Inflammatory macrophage treated with lipopolysaccharide for 1 hour (primary cell): ENCODE measurements at regions not wholly inside any gene's neighbourhood (a gene's known extent, or its start where the extent isn't known, plus 50 kb on each side); places are given as distances from the start of the nearest gene placed in this dataset.
"Not testable (repeated sequence)": the region's sequence is repeated elsewhere in the genome, so short reads cannot be mapped to it uniquely, and the experiment has no call there.

ENCODE experiments used
- DNase-seq, 2 donors: peaks; one replicate each; pipeline ENCODE4 v3.0.0-alpha.2; 2020 to 2022

DNA sequence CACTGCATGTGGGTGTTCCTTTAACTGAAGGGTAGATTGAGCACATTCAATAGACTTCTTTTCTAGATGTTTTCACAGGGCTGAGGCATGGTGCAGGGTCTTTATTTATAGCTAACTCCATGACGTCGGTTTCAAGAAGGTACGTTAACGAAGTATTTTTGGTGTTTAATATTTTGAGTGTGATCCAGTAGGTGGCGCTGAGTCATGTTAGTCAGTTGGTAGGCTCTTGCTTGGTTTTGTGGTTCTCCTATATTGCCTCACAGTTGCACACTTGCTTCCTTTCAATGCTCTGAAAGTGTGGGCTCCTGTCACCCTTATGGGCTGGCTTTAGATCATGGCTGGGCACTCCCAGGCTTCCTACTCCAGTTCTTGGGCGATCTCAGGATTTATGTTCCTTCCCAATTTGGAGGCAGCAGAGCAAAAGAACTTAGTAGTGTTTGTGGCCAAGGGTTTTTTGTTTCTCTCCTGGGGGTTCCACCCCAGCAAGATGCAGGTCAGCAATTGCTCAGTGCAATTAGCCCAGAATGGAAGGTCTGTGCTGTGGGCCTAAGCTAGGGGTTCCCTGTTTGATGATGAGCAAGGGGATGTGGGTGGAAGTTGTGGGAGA is 471.6 kb upstream of the FOXG1 start:
- DNase-seq: peak; percentile 21 to 46

DNA sequence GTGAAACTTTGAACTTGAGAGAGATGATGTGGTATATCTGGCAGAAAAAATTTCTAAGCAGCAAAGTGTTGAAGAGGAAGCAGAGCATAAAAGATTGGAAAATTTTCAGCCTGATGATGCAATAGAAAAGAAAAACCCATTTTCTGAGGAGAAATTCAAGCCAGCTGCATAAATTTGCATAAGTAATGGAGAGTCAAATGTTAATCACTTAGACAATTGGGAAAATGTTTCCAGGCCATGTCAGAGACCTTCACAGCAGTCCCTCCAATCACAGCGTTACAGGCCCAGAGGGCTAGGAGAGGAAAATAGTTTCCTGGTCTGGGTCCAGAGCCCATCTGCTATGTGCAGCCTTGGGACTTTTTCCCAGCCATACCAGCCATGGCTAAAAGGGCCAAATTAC is 469.0 kb upstream of the FOXG1 start:
- no peak for DNase-seq

DNA sequence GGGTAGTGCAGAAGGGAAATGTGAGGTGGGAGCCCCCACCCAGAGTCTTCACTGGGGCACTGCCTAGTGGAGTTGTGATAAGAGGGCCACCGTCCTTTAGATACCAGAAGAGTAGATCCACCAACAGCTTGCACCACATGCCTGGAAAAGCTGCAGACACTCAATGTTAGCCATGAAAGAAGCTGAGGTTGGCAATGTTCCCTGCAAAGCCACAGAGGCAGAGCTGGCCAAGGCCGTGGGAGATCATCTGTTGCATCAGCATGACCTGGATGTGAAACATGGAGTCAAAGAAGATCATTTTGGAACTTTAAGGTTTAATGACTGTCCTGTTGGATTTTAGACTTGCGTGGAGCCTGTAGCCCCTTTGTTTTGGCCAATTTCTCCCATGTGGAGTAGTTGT is 468.4 kb upstream of the FOXG1 start:
- DNase-seq: no peak

DNA sequence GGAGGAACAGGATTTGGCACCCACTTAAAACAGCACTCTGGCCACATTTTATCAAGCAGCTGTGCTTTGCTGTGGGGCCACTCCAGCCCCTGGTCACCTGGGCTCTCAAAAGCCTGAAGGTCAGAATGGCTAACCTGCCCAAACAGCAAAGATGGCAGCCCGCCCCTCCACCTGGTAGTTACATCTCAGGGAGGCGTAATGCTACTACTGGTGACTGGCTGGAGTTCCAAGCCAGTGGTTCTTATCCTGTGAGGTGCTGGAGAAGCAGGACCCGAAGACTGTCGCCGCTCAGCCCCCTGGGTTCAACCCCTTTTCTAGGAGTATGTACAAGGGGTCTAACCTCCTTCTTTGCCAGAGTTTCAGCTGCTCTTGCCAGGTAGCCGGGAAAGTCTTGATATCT is 467.4 kb upstream of the FOXG1 start:
- DNase-seq: no peak

DNA sequence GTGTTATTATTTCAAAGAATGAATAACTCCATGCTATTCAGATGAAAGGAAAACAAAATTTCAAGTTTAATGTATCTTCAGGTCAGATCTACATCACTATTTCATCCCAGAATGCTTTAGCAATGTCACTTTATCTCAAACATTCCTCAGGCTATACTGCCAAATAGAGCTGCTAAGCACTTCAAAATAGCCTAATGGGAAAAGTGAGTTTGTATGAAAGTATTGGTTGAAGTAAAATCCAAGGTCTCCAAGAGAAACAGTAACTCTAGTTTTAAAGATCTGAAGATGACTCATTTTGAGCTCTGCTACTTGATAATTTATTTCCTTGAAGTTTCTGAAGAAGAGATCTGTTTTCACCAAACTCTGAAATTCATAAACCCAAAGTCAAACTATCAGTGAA is 466.2 kb upstream of the FOXG1 start:
- DNase-seq: no peak

DNA sequence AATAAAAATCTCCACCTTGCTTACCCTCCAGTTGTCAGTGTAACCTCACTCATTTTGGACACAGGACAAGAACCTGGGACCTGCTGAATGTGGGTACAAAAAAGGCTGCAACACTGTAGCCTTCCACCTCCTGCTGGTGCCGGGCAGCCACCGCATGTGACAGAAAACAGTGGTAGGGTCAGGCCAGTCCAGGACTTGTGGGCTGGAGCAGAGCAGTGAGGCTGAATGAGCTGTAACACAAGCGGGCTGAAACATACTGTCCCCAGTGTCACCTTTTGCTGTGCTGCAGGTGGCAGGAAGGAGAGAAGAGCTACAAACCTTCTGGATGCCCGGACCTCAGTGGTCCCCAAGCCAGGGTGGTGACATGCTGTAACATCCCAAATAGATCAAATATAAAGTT is 465.4 kb upstream of the FOXG1 start:
- no peak for DNase-seq

DNA sequence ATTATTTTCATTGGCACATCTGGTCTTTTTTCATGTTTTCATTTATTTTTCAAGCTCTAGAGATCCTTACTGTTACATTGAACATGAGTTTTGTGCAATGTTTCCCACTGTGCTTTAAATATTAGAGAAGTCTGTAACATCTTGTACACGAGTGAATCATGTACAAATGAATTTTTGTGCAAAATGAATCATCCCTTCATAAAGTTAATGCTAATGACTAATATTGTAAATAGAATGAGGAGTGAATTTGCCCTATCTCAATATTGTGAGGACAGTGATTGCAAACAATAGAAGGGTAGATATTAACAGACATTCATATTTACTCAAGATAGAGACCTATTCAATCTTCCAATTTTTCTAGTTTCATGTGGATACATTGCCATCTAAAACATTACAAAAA is 463.3 kb upstream of the FOXG1 start:
- DNase-seq: no peak

DNA sequence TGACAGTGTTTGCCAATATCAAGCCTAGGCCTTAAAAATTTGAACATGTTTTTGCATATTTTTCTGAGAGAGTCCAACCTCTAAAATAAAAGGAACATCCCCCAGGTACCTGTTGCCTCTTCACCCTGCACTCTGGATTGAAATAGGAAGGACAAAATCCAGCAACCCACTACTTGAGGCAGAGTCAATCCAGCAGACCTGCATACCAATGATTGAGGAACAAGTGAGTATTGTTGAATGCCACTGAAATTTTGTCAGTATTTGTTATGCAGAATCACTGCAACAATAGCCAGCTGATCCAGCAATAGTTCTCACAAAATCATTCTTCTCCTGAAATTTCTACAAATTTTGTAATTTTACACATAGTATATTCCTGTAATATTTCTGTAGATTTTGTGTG is 460.6 kb upstream of the FOXG1 start:
- no peak for DNase-seq

DNA sequence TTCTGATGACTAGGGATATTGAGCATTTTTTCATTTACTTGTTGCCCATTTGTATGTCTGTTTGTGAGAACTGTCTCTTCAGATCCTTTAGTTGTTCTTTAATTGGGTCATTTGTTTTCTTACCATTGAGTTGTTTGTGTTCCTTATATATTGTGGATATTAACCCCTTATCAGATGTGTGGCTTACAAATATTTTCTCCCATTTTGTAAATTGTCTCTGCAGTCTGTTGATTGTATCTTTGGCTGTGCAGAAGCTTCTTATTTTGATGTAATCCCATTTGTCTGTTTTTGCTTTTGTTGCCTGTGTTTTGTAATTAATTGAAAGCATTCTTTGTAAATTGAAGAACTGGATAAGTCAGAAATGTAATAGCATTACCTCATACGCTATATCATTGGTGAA is 459.1 kb upstream of the FOXG1 start:
- DNase-seq: no peak

DNA sequence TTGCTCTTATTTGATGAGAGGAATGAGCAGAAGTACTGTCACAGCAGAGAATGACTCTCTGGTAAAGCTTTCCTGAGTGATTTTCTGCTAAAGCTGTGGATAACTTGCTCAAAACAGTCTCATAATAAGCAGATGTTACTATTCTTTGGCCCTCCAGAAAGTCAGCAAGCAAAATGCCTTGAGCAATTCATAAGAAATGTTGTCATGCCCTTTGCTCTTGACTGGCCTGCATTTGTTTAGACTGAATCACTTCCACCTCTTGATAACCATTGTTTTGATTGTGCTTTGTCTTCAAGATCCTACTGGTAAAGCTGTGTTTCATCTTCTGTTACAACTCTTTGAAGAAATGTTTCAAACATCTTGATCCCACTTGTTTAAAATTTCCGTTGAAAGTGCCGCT is 457.9 kb upstream of the FOXG1 start:
- no peak for DNase-seq

DNA sequence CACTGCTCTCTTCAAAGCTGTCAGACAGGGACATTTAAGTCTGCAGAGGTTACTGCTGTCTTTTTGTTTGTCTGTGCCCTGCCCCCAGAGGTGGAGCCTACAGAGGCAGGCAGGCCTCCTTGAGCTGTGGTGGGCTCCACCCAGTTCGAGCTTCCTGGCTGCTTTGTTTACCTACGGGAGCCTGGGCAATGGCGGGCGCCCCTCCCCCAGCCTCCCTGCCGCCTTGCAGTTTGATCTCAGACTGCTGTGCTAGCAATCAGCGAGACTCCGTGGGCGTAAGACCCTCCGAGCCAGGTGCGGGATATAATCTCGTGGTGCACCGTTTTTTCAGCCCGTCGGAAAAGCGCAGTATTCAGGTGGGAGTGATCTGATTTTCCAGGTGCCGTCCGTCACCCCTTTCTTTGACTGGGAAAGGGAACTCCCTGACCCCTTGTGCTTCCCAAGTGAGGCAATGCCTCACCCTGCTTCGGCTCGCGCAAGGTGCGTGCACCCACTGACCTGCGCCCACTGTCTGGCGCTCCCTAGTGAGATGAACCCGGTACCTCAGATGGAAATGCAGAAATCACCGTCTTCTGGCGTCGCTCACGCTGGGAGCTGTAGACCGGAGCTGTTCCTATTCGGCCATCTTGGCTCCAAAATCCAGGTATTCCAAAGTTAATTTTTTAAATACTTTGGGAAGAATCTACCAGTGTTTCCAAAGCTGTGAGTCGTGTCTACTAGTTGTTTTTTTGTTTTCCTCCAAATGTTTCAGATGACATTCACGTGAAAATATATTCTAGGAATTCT is 448.5 kb upstream of the FOXG1 start:
- DNase-seq: not testable (repeated sequence)

DNA sequence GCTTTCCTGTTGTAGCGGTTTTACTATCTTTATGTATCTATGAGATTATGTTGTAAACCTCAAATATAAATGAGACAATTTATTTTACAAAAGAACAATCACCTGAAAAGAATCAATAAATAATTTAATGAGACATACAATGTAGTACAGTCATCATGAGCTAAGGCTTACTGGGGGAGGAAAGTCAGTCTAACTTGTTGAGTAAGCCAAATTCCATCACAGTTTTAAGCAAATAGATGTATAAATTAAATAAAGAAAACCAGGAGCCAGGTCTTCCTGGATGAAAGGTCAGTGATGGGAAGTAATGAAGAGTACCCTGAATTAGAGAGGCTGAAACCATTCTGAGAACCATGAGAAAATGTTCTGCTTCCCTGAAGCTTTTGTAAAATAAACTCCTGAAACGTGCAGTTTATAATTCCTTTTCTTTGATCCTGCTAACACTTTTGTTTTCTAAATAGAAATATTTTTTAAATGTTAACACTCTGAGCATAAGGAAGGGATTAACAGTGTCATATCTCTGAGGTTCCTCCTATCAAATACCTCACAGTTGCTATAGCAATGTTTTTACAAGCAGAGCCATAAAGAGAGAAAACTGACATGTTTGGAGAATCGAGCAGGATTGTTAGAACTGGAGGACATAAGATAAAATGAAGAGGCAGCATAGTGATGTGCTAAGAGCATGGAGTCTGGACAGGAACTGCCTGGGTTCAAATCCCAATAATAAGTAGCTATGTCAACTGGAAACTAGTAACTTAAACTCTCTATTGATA is 444.9 kb upstream of the FOXG1 start:
- no peak for DNase-seq

DNA sequence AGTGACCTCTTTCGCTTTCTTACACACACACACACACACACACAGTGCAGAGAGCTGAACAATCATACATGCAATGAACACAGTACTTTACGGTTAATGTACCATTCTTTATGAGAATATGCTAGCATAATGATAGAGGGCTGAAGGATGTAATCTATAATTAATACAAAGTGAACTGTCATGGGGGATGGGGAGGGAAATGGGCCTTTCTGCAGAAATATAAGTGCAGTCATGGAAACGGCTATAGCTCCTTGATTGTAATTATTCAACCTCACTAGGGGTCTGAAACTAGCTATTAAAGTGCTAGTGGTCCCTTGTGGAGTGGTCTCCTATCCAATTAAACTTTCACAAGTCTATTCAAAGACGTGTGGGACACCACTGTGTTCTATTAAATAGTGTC is 443.2 kb upstream of the FOXG1 start:
- no peak for DNase-seq

DNA sequence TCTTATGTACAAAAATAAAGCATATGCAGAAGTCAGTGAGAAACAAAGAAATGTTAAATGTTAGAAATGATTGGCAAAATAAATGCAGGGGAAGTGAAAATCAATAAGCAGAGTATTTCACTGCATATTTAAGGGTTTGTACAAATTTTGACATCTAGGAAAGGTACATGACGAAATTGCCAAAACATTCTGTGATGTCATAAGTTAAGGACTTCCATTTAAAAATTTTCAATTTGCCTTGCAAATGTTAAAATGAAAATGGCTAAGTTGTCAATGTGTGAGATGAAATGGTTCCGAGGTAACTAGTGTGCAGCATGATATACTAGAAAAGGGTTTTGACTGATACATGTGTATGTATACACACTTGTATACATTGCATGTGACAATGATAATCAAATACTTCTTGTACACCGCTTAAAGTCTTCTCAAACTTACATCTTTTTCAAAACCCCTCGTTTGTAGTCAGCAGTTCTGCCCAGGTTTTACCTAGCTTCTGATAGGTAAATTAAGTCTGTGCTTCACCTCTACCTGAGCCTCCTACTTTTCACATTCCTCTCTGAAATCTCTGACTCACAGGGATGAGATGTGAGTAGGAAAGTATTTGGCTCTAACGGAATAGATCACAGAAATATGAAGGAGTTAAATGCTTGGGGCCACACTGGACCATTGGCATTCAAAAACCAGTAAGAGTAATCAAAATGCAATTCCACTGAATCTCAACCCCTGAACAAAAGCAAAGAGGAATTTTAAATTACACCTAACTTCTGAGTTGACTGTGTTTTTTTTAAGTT is 442.4 kb upstream of the FOXG1 start:
- no peak for DNase-seq

DNA sequence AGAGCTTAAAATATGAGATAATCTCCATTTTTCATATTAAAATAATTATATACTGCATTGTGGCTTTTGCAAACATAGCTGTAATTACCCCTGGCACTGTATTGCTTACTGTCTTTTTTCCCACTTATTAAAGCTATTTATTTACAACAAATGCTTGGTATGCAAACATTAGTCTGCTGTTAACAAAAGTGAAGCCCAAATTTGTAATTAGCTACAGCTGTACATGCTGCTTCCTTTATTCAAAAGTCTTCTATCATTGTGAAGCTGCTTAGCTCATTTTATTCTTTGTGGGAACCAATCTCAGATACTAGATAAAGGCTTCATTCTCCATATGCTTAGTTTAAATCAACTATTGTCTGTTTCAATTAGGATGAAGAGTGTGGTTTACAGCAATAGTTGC is 425.8 kb upstream of the FOXG1 start:
- no peak for DNase-seq

DNA sequence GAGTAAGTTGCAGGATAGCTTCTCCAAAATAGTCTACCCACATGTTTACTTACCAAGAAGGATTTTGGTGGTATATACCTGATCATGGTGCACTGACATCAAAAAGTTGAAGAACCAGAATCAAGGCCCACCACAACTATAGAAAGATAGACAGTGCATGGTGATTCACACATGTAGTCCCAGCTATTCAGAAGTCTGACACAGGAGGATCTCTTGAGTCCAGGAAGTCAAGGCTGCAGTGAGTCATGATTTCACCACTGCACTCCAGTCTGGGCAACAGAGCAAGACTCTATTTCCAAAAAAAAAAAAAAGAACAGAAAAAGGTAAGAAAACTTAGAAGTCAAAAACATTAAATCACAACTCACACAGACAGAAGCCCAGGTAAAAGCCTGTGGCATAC is 422.2 kb upstream of the FOXG1 start:
- no peak for DNase-seq

DNA sequence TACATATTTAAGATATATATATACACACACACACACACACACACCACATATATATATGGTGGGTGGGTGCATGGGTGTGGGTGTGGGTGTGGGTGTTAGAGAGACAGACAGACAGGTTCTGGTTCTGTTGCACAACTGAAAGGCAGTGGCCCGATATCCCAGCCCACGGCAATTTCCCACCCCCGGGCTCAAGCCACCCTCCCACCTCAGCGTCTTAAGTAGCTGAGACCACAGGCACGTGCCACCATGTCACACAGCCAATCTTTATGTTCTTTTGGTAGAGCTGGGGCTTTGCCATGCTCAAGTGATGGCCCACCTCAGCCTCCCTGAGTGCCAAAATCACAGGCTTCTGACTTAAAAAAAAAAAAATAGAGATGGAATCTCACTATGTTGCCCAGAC is 417.8 kb upstream of the FOXG1 start:
- no peak for DNase-seq

DNA sequence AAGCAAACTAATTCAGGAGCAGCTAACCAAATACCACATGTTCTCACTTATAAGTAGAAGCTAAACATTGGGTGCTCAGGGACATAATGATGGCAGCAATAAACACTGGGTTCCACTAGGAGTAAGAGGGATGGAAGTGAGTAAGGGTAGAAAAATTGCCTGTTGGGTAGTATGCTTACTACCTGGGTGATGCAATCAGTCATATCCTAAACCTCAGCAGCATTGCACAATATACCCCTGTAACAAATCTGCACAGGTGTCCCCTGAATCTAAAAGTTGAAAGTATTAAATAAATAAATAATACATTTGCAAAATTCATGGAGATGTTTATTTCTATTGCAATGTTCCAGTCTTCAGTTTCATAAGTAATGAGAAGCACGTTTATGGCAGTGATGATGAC is 409.8 kb upstream of the FOXG1 start:
- DNase-seq: no peak

DNA sequence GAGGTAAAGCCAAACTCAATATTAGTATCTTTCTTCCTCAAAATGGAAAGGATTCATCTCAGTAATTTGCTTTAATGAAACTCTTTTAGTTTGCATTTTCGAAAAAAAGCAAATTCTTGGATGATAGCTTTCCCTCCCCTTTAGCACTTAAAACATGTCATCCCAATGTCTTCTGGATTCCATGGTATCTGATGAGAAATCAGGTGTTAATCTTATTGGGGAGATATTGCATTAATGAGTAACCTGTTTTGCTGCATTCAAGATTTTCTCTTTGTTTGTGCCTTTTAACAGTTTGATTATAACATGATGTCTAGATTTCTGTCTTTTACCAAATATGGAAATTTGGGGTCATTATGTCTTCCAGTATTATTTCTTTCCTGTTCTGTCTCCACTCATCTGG is 405.1 kb upstream of the FOXG1 start:
- DNase-seq: no peak

DNA sequence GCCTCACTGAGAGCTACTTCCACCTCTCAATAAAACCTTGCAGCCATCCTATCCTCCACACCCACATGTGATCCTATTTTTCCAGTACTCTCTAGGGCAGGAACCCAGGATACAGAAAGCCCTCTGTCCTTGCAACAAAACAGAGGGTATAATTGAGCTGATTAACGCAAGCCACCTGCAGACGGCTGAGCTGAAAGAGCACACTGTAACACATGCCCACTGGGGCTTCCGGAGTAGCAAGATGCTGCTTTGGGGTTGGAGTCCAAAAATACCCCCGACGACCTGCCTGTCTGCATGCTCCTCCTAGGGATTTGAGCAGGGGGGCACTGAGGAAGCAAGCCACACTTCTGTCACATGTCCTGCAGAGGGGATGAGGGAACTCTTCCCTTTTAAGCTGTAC is 401.1 kb upstream of the FOXG1 start:
- DNase-seq: no peak

DNA sequence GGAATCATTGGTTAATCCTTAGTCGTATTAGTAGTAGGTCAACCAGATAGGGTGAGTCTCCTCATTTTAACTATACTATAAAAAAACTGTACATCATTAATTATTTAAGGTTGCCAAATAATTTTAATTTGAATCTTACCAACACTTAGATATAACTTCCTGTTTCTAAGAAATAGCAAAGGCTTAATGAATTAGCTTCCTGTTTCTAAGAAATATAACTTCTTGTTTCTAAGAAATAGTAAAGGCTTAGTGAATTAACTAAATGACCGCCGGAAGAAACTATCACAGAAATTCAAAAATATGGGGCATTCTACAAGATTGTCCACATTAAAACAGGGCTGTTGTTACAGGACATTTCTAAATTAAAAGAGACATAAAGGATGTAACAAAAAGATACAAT is 392.9 kb upstream of the FOXG1 start:
- peak; percentile 7 to 35 for DNase-seq

DNA sequence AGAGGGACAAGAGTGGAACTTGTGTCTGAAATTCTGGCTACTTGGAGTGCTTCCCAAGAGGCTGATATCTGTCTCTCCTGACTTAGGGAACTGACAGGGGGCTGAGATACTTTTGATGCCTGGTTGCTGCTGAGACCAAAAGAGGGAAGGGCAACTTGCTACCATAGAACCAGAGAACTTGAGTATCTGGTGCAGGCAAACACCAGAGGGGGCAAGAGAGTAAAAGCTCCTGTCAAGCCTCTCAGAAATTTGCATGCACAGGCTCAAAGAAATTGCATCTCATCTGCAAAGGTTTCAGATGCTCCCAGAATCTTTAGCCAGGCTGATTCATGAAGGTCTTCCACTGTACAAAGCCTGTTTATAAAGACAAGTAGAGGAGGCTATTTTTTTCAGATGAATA is 391.3 kb upstream of the FOXG1 start:
- DNase-seq: peak in 1 of 2 donors; percentile 15

DNA sequence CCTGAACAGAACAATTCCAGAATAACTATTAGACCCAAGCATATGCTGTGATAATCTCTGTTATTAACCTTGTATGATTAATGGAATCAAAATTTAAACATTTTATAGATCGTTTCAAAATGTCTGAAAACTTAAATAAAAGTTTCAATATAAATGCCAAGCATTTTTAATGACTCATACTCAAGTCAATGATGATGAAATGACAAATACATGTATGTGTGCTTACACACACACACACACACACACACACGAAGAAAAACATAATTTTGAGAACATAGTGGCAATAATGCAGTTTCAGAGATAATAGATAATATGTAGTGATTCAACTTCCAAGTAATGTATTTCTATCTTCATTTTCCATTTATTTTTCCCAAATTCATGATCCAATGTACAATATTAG is 384.9 kb upstream of the FOXG1 start:
- no peak for DNase-seq
